ENCODE measurements at regions not wholly inside any gene's neighbourhood (a gene's known extent, or its start where the extent isn't known, plus 50 kb on each side); places are given as distances from the start of the nearest gene placed in this dataset.
A peak's percentile ranks its signal among the peaks of the same experiment; 100 is the strongest.
"Not testable (repeated sequence)": the region's sequence is repeated elsewhere in the genome, so short reads cannot be mapped to it uniquely, and the experiment has no call there.

- Histone ChIP-seq H3K9ac (no peak overlapping the region), H2AFZ (no peak overlapping the region), H3K4me1 (no peaks in the 10 kb centered on the region), H3K9me3 (ENCODE audit: control insufficient read depth, low read length) (no peaks in the 10 kb centered on the region), H3K27me3 (ENCODE audit: control insufficient read depth, insufficient read depth, low read length) (no peaks in the 10 kb centered on the region), H3K4me2 (ENCODE audit: low read length) (no peak overlapping the region), H3K36me3 (ENCODE audit: control insufficient read depth, insufficient read depth, low read length) (no peaks in the 10 kb centered on the region), H3K27ac (no peak overlapping the region), H3K4me3 (ENCODE audit: low read depth, low read length) (no peak overlapping the region), H3K79me2 (no peaks in the 10 kb centered on the region)
- no peak for TF ChIP-seq CTCF (IDR thresholded peaks at IDR 0.05)
Observed at GRCh38 chr12:96112733-96113132, 77.3 kb upstream of the LTA4H start.

- Histone ChIP-seq H3K4me1 (no peaks in the 10 kb centered on the region), H3K4me2 (ENCODE audit: low read length) (no peak overlapping the region), H3K9me3 (ENCODE audit: control insufficient read depth, low read length) (no peaks in the 10 kb centered on the region), H3K9ac (no peak overlapping the region), H3K27me3 (ENCODE audit: control insufficient read depth, insufficient read depth, low read length) (no peaks in the 10 kb centered on the region), H3K27ac (no peak overlapping the region), H3K36me3 (ENCODE audit: control insufficient read depth, insufficient read depth, low read length) (no peaks in the 10 kb centered on the region), H2AFZ (peak overlapping the region; percentile 41), H3K79me2 (no peaks in the 10 kb centered on the region), H3K4me3 (ENCODE audit: low read depth, low read length) (no peak overlapping the region)
- TF ChIP-seq CTCF (IDR thresholded peaks at IDR 0.05): no peak
Observed at GRCh38 chr12:96117460-96117859, 76.7 kb upstream of the ELK3 start.

GRCh38 chr12:96120359-96121100 lies 73.6 kb upstream of the ELK3 start:
- Histone ChIP-seq H3K27me3 (ENCODE audit: control insufficient read depth, insufficient read depth, low read length) (no peaks in the 10 kb centered on the region), H3K4me1 (no peaks in the 10 kb centered on the region), H3K79me2 (no peaks in the 10 kb centered on the region), H3K9me3 (ENCODE audit: control insufficient read depth, low read length) (no peaks in the 10 kb centered on the region), H3K4me3 (ENCODE audit: low read depth, low read length) (no peak overlapping the region), H3K9ac (no peak overlapping the region), H2AFZ (no peak overlapping the region), H3K27ac (no peak overlapping the region), H3K4me2 (ENCODE audit: low read length) (no peak overlapping the region), H3K36me3 (ENCODE audit: control insufficient read depth, insufficient read depth, low read length) (no peaks in the 10 kb centered on the region)
- TF ChIP-seq CTCF (IDR thresholded peaks at IDR 0.05): no peak

GRCh38 chr12:96121271-96121711 lies 72.9 kb upstream of the ELK3 start:
- no peak overlapping the region for H2AFZ ChIP-seq
- no peaks in the 10 kb centered on the region for H3K79me2 ChIP-seq
- no peaks in the 10 kb centered on the region for H3K27me3 ChIP-seq (ENCODE audit: control insufficient read depth, insufficient read depth, low read length)
- no peak overlapping the region for H3K27ac ChIP-seq
- H3K9me3 ChIP-seq (ENCODE audit: control insufficient read depth, low read length): no peaks in the 10 kb centered on the region
- no peaks in the 10 kb centered on the region for H3K4me1 ChIP-seq
- H3K36me3 ChIP-seq (ENCODE audit: control insufficient read depth, insufficient read depth, low read length): no peaks in the 10 kb centered on the region
- no peak overlapping the region for H3K4me2 ChIP-seq (ENCODE audit: low read length)
- no peak overlapping the region for H3K9ac ChIP-seq
- no peak for TF ChIP-seq CTCF (IDR thresholded peaks at IDR 0.05)
- H3K4me3 ChIP-seq (ENCODE audit: low read depth, low read length): no peak overlapping the region

GRCh38 chr12:96128292-96128691 lies 65.9 kb upstream of the ELK3 start:
- not testable (repeated sequence) for H3K4me2 ChIP-seq (ENCODE audit: low read length); H3K4me3 ChIP-seq (ENCODE audit: low read depth, low read length); H3K9me3 ChIP-seq (ENCODE audit: control insufficient read depth, low read length); H3K27me3 ChIP-seq (ENCODE audit: control insufficient read depth, insufficient read depth, low read length); H3K4me1 ChIP-seq; H2AFZ ChIP-seq; H3K79me2 ChIP-seq; H3K9ac ChIP-seq; H3K27ac ChIP-seq; H3K36me3 ChIP-seq (ENCODE audit: control insufficient read depth, insufficient read depth, low read length)

Measured in parathyroid adenoma (tissue), 2 donors.